COR-L47 (cell line): ENCODE measurements at regions not wholly inside any gene's neighbourhood (a gene's known extent, or its start where the extent isn't known, plus 50 kb on each side); places are given as distances from the start of the nearest gene placed in this dataset.

Experiments
- DNase-seq: peaks from one replicate; lab custom pipeline; 2025; lab: John Stamatoyannopoulos, UW

- DNase-seq, result no peak
These were observed 56.0 kb upstream of the SHISAL1 start for GRCh38 chr22:44368611-44369292.

- DNase-seq, result no peak
These were observed 53.9 kb upstream of the SHISAL1 start for GRCh38 chr22:44366372-44367300.

- DNase-seq, result no peak
These were observed 53.1 kb upstream of the SHISAL1 start for GRCh38 chr22:44365832-44366231.

GRCh38 chr22:44365191-44365590, 52.4 kb upstream of the SHISAL1 start:
- no peak for DNase-seq

GRCh38 chr22:44364751-44365130, 52.0 kb upstream of the SHISAL1 start:
- no peak for DNase-seq

GRCh38 chr22:44363980-44364750, 51.4 kb upstream of the SHISAL1 start:
- DNase-seq, result no peak

GRCh38 chr22:44363013-44363979, 50.5 kb upstream of the SHISAL1 start:
- no peak for DNase-seq

GRCh38 chr22:44362249-44363012, 49.7 kb upstream of the SHISAL1 start:
- no peak for DNase-seq
